ENCODE measurements at regions not wholly inside any gene's neighbourhood (a gene's known extent, or its start where the extent isn't known, plus 50 kb on each side); places are given as distances from the start of the nearest gene placed in this dataset.

GRCh38 chr9:29798599-29798998 lies 2225.3 kb upstream of the C9orf72 start:
- no peak for DNase-seq

GRCh38 chr9:29799227-29799626 lies 2225.9 kb upstream of the C9orf72 start:
- no peak for DNase-seq

DNA sequence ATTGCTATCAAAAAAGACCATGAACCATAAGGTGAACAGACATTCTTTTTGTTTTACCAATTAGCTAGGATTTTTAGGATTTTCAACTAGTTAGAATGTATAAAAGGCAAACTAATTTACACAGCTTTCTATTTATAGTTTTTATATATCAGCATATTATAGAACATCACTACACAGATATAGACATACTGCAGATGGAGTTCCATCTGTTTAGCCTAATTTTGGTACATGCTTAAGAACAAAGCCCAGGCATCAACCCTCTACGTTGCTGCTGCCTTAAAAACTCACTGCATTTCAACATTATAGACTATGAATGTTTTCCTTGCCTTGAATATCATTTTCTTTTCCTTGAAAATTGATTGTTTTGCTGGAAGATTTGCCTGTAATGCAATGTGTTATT lies 2227.5 kb upstream of the C9orf72 start:
- DNase-seq, result no peak

DNA sequence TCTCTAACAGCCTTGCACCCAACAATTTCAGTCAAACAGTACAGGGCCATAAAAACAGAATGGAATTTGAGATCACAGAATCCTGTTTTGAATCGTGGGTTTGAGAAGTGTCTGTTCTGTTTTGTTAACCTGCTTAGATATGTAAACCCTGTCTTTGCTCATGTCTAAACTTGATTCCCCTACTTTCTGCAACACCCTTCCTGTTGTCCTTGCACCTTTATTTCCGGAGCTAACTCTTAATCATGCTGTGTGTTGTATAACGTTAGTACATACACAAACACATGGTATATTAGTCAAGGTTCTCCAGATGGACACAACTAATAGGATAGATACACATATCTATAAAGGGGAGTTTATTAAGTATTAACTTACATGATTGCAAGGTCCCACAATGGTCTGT lies 2229.2 kb upstream of the C9orf72 start:
- no peak for DNase-seq

- no peak for DNase-seq
Observed at GRCh38 chr9:29806937-29807618, 2233.8 kb upstream of the C9orf72 start.

DNA sequence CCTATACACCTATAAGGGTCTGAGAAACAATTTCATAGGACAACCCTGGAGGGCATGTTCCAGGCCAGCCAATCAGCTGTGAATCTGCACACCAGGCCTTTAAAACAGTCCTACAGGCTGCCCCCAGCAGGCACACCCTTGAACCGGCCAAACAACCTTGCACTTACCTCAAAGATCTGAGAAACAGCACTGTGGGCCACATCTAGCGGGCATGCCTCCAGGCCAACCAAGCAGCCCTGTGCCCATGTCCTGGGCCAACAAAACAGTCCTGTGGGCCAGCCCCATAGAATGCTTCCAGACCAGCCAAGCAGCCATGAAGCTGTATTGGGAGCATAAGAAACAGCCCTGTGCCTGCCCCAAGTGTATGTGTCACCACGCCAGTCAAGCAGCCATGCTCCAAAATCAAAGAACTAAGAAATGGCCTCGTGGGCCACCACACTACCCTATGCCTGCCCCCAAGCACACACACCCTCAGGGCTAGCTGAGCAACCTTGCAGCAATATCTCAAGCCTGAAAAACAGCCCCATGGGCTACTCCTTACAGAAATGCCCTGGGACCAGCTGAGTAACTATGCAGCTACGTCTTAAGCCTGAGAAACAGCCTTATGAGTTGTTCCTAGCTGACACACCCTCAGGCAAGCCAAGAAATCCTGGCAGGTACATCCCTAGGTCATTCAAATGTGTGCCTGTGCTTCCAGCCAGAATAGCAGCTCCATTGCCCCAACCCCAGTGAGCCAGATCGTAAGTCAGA lies 2243.8 kb upstream of the C9orf72 start:
- DNase-seq, result no peak

DNA sequence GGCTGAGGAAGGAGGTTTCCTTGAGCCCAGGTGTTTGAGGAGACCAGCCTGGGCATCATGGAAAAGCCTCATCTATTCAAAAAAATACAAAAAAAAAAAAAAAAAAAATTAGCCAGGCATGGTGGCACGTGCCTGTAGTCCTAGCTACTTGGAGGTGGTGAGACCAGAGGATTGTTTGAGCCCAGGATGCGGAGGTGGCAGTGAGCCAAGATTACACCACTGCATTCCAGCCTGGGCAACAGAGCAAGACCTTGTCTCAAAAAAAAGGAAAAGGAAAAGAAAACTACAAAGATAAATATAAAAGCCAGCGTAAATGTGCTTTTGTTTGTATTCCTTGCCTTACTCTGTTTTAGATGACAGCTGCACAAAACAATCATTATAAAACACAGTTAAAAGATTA lies 2249.2 kb upstream of the C9orf72 start:
- DNase-seq, result no peak

- no peak for DNase-seq
Observed at GRCh38 chr9:29826421-29826820, 2253.1 kb upstream of the C9orf72 start.

GRCh38 chr9:29830821-29831220 lies 2257.5 kb upstream of the C9orf72 start:
- no peak for DNase-seq

DNA sequence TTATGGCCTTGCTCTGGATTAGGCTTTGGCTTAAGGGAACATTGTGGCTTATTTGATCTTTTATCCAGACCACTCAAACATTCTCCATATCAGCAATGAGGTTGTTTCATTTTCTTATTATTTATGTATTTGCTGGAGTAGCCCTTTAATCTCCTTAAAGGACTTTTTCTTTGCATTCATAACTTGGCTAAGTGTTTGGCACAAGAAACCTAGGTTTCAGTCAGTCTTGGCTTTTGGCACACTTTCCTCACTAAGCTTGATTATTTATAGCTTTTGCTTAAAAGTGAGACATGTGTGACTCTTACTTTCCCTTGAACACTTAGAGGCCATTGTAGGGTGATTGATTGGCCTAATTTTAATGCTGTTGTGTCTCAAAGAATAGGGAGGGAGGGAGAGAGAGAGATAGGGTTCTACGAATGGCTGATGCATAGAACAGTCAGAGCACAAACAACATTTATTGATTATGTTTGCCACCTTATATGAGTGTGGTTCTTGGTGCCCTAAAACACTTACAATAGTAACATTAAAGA lies 2265.3 kb upstream of the C9orf72 start:
- DNase-seq, result no peak

DNA sequence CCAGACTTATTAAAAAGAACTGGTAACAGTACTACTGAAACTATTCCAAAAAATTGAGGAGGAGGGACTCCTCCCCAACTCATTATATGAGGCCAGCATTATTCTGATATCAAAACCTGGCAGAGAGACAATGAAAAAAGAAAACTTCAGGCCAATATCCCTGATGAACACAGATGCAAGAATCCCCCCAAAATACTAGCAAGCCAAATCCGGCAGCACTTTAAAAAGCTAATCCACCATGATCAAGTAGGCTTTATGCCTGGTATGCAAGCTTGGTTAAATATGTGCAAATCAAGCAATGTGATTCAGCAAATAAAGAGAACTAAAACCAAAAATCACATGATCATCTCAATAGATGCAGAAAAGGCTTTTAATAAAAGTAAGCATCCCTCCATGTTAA lies 2271.0 kb upstream of the C9orf72 start:
- DNase-seq, result no peak

GRCh38 chr9:29850664-29851063 lies 2277.4 kb upstream of the C9orf72 start:
- DNase-seq, result no peak

GRCh38 chr9:29861803-29862202 lies 2288.5 kb upstream of the C9orf72 start:
- DNase-seq, result no peak

DNA sequence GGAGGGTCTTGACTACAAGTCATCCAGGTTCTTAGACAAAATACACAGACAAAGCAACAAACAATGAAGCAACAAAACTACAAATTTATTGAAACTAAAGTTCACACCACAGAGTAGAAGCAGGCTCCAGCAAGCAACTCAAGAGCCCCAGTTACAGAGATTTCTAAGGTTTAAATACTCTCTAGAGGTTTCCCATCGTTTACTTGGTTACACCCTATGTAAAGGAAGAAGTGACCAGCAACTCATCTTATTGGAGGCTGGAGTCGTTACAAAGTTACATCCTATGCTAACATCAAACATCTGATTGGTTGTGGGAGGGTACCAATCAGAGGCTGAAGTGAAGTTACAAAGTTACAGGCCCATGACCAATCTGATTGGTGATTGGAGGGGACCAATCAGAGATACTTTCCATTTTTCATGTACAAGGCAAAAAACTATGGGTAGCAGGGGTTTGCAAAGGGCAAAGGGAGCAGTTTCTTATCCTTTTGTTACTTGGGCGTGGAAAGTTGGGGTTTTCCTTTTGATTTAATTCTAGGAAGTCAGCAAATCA lies 2292.6 kb upstream of the C9orf72 start:
- no peak for DNase-seq

- DNase-seq, result no peak
Observed at GRCh38 chr9:29866556-29866955, 2293.3 kb upstream of the C9orf72 start.

- DNase-seq, result no peak
Observed at GRCh38 chr9:29873579-29873978, 2300.3 kb upstream of the C9orf72 start.

- DNase-seq, result no peak
Observed at GRCh38 chr9:29875547-29875946, 2302.3 kb upstream of the C9orf72 start.

GRCh38 chr9:29882767-29883166 lies 2309.5 kb upstream of the C9orf72 start:
- no peak for DNase-seq

DNA sequence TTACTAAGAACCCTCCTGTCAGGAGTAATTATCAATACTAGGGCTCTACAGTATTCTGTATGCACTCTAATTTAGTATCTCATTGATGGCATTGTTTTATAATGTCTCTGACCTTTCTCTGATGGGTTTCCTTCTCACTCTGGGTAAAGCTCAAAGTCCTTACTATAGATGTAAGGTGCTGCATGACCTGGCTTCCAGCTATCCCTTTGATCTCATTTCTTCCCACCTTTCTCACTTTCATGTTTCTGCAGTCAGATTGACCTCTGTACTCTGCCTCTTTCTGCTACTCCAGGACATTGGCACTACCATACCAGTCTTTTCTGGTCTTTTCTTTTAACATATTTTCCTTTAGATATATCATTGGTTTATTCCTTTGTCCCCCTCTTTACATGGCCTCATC lies 2332.8 kb upstream of the C9orf72 start:
- no peak for DNase-seq

DNA sequence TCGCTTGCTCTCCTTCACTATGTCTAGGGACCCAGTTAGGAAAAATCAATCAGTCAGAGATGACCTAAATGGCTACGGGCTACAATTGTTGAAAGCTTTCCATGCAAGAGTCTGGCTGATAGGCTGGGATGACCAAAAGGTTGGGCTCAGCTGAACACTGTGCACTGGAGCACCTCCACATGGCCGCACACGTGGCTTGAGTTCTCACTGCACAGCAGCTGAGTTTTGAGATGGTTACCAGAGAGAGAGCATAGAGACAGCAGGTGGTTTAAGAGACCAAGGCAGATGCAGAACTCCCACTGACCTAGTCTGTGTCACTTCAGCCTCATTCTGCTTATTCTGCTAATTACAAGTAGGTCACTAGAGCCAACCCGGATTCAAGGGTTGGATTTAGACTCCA lies 2354.8 kb upstream of the C9orf72 start:
- DNase-seq, result no peak

DNA sequence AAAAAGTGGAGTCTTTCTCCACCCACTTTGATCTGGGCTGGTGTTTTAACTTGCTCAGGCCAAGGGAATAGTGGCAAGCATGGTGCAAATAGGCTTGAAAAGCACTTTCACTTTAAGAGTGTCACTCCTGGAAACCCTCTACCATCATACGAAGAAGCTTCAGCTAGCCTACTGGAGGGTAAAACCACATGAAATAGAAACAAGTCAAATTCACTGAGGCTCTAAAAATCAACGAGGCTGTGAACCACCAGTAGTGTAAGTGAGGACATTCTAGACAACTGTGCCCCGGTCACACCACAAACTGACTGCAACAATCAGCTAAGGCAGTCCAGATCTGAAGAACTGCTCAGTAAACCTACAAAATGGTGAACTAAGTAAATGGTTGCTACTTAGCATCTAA lies 2366.3 kb upstream of the C9orf72 start:
- DNase-seq, result no peak

DNA sequence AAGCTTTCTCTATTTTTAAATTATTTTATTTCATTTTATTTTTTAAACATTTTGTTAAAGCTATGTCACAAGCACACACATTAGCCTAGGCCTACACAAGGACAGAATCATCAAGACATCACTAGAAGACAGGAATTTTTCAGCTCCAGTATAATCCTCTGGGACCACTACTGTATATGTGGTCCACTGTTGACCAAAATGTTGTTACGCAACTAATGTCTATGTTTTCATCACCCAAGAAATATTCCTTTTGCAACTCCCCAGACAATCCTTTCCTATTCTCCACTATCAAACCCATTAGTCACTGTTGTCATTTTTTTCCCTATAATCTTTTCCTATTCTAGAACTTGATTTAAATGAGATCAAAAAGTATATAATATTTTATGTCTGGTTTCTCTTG lies 2371.7 kb upstream of the C9orf72 start:
- DNase-seq, result no peak

- DNase-seq, result no peak
Observed at GRCh38 chr9:29958469-29958868, 2385.2 kb upstream of the C9orf72 start.

DNA sequence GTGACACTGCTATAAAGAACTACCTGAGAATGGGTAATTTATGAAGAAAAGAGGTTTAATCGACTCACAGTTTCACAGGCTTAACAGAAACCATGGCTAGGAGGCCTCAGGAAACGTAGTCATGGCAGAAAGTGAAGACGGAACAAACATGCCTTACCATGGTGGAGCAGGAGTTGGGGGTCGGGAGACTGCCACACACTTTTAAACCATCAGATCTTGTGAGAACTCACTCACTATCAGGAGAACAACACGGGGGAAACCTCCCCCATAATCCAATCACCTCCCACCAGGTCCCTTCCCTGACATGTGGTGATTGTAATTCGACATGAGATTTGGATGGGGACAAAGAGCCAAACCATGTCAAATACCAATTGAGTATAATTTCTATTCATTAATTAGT lies 2392.6 kb upstream of the C9orf72 start:
- DNase-seq, result no peak

Data from NCI-H1105 (cell line).